NCI-H1092 treated with DMSO at 0.1 percent for 48 hours (cell line): ENCODE measurements at regions not wholly inside any gene's neighbourhood (a gene's known extent, or its start where the extent isn't known, plus 50 kb on each side); places are given as distances from the start of the nearest gene placed in this dataset.

ENCODE experiments used
- DNase-seq: peaks from one replicate; lab custom pipeline; 2025; lab: John Stamatoyannopoulos, UW

DNA sequence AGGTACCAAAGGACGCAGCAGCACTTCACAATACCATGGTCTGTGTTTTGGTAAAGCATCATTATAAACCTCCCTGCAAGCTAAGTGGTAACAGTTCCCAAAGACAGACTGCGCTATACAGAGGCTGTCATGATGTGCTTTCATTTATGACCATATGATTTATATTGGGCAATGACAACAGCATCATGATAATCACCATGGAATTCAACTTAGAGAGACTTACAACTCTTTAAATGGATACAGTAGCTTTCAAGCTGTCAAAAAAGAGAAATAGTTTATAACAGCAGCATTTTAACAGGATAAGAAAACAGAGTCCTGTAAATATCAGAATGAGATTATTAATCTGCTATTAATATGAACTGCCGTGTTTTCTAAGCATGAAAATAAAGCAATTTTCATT lies 341.7 kb downstream of the GPR37 start:
- no peak for DNase-seq

DNA sequence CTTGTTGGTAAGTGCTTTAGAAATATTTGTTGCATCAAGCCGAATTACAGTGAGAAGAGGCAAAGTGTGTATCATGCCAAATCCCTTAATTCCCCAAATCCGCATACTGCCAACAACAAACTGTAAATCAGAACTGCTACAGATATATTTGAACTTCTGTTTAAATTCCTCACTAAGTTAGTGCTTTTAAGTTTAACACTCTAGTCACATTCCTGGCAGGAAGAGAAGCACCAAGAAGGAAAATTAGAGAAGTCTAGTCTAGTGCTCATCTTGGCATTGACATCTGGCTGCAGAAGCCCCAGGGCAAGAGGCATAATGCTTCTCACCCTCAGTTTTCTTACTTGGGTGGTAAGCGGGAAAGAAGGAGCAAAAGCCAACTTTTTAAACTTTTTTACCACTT lies 343.5 kb downstream of the GPR37 start:
- DNase-seq, result no peak

DNA sequence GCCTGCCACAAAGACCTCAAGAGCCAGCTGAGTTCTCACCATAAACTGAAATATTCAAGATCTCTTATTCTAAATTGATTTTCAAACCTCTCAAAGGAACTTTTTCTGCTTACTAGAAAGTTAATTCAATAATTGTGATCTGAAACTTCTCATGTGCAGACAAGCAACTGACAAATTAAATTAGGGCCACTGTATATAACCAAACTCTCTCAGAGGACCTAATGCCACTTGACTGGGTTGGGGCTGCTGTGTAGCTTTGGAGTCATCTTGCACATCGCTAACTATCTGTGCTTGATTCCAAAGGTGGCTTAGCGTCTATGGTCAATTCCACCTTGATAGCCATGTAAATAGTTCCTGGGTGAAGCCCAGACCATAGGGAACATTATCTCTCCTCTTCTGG lies 345.2 kb downstream of the GPR37 start:
- no peak for DNase-seq

DNA sequence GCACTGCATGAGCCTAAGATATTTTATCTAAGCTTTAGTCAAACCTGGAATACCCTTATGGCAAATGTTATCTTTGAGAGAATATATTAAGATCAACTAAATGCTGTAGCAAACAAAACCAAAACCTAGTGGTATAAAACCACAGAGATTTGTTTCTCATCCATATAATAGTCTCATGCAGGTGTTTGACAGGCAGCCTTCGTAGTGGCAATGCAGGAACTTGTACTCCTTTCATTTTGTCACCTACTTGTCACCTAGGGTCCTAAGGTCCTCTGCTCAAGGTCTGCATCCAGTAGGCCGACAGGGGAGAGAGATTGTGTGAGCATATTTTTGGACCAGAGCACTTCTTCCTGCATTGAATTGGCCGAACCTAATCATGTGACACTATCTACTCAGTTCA lies 352.6 kb downstream of the GPR37 start:
- DNase-seq, result no peak

DNA sequence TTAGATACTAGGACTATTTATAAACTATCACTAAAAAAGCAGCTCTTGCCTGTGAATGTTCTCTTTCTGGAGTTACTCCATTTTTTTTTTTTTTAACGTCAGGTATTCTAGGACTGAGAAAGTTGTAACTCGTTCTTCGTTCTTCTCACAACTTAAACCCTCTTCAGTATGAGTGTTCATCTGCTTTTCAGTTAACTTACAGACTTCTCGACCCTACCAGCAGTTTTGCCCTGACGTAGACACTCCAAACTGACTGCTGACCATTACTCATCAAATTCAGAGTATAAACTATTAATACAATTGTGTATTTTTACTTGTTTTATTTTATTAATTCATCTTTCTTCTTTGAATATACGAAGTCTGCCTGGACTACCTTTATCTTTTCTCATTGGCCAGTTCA lies 353.1 kb downstream of the GPR37 start:
- no peak for DNase-seq

DNA sequence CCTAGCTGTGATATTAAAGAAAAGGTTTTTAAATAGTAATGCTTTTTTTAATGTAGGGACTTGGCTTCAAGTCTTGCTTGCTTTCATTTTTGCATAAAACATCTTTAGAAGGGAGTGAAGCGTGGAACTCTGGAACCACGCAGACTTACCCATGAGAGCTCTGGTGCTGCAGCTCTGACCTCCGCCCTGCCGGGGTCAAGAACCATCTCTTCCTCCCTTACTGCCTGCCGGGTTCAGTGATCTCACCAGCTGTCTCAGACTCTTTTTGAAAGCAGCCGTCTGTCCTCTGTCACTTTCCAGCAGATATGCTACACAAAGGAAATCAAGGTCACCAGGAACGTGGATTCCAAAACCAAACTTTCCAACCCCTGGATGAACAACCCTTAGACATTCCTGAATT lies 353.8 kb downstream of the GPR37 start:
- DNase-seq, result no peak

DNA sequence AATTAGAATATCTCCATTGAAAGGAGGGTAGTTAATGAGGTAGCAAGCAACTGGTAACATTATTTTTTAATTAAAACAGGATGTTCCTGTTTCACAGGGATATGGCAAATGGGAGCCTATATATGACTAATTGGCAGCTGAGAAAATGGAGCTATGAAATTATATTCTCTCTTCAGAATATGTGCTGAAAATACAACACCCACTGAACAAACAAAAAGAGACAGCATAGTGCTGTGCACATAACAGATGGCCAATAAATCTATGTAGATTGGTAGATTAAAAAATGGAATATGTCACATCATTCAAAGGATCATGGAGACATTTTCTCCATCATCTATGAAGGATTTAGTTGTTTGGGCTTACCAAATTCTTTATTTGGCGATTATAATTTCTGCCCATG lies 362.0 kb downstream of the GPR37 start:
- no peak for DNase-seq

DNA sequence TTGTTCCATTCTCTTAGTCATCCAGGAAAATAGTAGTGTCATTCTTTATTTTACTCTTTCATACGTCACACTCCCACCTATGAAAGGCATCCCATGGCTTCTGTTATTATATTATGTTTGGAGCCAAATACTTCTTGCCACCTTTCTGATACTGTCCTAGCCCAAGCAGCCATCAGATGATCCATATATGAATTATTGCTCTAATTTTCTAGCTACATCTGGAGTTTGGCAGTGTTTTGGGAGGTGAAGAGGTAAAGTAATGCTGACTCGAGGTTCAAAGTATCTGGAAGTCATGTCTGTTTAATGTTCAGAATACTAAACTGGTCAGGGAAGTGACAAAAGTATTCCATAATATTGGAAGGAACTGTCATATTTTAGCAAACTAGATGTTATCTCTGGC lies 362.5 kb downstream of the GPR37 start:
- DNase-seq, result no peak

DNA sequence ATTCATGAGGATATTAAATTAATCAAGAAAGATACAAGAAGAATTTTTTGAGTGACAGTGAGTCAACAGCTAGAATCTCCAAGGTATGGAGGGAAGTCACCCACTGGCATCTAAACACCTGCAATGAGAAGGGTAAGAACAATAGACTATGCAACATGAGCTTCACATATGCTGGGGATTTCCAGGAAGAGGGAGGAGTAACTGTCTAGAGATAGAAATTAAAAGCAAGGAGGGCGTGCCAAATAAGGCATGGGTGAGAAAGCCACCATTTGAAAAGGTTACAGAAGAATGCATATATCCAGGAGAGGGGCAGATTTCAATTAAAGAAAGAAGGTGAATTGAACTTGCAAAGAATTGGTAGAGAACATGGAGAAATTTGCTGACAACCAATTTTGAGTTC lies 365.7 kb downstream of the GPR37 start:
- DNase-seq, result no peak

DNA sequence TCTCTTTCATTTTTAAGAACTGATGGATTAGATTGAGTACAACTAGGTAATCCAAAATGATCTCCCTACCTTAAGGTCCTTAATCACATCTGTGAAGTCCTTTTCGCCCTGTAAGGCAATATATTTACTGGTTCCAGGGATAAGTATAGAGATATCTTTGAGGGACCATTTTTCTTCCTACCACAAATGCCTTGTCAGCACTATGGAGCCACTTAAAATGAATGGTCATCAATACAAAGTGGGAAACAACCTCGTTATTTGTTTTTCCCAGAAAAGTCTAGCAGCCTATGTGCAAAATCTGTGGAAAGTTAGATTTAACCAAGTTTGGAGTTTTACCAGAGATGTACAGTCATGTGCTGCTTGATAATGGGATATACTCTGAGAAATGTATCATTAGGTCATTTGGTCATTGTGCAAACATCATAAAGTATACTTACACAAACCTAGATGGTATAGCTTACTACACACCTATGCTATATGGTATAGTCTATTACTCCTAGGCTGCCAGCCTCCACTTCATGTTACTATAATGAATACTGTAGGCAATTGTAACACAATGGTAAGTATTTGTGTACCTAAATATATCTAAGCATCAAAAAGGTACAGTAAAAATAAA lies 366.2 kb upstream of the TMEM229A start:
- no peak for DNase-seq

DNA sequence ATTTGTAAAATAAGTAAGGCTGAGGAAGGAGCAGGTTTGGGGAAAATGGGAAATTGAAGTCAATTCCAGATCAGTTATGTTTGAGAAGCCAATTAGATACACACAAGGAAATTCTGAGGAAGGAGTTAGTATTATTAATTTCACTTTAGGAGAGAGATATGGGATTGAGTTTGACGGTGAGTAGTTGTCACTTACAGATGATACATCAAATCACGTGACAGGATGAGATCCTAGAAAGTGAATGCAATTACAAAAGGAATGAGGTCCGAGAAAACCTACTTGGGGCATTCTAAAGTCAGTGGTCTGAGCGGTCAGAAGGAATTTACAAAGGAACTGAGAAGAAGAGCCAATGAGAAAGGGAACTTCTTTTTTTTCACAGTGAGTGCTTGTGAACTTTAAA lies 364.3 kb upstream of the TMEM229A start:
- no peak for DNase-seq

DNA sequence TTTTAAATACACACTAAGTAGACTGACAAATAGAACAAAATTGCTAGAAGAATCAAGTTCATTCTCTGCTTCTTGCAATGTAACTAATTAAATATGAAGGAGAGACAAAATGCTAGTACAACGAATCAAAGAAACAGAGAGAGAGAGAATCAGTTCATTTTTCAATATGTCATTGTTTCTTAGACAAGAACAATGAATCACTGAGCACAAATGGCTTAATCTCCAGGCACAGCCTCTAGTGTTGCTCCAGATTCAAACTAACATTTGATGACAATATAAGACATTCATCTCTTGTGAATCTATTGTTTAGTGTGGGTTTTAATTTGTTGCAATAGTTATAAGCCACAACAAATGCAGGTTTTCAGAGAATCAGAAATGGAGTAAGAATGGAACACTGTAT lies 357.4 kb upstream of the TMEM229A start:
- no peak for DNase-seq

DNA sequence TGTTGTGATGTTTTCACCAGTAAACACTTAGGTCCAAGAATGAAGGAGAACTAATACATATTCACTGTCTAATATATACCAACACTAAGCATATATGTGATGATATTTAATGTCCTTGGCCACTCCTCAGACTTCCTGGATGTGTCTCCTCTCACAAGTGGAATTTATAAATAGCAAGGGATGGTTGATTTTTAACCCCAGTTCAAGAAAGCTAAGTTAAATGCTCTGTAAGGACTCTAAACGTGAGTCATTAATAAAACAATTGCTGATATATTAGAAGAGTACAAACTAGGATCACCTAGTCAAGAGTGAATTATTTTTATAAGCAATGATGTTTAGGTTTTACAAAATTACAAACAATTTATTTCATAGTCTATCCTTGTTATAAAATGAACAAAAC lies 355.9 kb upstream of the TMEM229A start:
- no peak for DNase-seq

DNA sequence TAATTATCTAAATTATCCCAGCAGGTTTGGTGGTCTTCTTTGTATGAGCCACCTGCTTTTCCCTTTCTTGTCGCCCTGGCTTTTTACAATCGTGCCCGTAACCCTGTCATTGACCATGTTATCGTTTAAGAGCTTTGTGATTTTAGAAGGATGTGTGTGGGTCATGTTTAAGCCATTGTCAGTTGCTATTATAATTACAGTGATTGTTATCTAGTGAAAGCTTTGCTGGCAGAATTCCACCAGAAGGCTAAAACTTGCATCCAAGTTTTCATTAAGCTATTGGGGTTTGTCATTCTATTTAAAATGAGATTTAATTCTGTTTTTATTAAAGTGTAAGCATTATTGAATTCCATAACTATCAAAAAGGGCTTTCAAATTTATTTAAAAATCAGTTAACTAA lies 354.2 kb upstream of the TMEM229A start:
- no peak for DNase-seq

DNA sequence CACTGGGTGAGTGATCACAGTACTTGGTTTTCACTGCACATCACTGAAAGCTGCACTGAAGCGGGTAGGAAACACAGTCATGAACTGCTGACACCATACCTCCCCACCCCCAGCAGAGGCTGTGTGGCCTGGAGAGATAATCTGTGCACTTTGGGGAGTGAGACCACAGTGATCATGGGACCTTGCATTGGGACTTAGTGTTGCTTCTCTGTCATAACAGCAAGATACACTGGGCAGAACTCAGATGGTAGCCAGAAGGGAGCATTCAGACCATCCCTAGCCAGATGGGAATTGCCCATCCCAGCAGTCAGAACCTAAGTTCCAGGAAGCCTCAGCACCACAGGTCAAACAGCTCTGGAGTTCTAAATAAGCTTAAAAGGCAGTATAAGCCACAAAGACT lies 346.4 kb upstream of the TMEM229A start:
- no peak for DNase-seq

DNA sequence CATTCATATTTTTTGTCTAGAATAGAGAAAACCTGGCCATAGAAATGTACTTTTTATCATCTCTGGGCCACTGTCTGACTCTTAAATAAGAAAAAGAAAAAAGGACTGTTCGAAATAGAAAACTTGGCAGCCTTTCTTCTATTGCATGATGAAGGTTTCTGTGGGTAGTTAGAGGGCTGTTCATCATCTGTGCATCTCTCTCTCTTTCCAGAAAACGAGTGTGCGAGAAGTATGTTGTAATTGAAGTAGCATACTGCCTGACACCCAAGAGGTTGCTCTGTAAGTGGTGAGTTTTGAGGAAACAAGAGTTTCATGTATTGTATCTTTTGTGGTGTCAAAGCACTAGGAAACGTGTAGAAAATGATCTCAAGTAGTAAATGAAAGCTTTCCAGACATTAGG lies 343.2 kb upstream of the TMEM229A start:
- no peak for DNase-seq

DNA sequence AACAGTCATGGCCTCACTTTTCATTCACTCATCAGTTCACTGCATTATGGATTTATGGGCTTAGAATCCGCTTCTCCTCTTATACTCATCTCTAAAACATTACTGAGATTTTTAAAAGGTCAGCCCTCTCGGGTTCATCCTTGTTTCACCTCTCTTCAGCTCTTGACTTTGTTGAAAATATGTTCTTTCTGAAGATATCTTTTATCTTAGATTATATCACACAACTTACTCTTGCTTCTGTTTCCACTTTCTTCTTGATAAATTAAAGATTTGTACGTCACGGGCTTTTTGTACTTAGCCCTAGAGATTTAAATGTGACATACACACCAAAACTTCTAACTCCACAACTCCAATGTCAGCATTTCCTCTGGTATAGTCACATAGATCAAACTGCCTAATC lies 342.5 kb upstream of the TMEM229A start:
- no peak for DNase-seq

DNA sequence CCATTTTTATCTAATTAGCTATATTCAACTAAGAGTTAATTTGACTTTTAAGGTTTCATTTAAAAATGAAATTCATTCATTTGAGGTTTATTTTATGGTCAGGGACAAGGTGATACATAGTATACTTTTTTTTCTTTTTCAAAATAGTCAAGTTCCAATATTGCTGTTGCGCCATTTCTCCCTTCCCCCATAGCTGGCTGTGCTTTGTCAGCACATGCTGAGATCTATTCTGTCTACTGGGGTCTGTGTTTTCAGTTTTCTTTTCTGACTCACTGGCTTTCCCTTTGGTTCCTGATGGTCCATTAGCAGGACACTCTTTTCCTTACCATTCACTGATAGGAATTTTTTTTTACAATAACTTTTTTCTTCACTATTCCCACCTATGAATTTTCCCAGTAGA lies 336.4 kb upstream of the TMEM229A start:
- DNase-seq, result no peak

DNA sequence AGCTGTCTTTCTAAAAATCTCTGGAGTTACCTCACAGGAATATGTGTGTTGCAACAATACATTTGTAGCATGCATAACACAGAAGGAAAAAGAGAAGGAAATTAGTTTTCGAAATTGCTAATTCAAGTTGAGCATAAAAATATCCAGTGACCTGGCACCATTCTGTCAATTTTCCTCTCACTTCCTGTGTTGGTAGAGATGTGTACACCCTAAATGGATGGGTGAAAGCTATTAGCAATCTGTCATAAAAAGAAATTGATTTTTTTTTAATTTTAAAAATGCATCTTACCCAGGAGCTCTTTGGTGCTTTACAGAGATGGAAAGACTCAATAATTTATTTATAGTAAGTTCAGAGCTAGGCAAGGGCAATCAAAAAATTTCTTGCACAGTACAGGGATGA lies 333.3 kb upstream of the TMEM229A start:
- no peak for DNase-seq

DNA sequence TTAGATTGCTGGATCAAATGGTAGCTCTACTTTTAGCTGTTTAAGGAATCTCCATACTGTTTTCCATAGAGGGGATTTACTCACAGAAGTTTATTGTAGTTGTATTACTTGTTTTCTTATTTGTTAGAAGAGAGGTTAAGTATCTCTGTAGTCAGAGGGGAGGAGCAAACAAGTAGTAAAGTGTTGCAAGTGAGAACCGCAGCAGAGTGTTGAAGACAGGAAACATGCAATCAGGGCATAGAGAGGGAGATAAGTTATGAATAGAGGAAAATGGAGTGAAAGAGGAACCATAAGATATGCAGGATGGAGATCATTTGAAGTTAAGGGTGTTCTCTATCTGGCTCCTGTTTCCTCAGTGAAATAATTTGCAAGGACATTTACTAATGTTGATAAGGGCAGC lies 331.4 kb upstream of the TMEM229A start:
- no peak for DNase-seq

DNA sequence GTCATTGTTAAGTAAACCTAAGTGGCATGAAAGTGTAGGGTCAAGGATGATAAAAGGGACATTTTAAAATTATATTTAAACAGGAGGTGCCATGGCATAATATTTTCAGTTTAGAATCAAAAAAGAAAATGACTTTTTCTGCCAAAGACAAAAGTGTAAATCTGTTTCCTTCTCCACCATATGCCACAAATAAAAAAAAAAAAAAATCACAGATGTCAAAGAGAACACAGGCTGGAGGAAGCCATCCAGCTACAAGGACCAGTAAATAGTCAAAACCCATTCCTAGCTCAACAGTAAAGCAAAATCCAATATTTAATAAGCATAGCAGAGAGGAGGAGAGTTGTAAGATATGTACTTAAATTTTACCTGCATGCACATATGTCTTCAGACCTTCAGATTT lies 321.3 kb upstream of the TMEM229A start:
- no peak for DNase-seq

DNA sequence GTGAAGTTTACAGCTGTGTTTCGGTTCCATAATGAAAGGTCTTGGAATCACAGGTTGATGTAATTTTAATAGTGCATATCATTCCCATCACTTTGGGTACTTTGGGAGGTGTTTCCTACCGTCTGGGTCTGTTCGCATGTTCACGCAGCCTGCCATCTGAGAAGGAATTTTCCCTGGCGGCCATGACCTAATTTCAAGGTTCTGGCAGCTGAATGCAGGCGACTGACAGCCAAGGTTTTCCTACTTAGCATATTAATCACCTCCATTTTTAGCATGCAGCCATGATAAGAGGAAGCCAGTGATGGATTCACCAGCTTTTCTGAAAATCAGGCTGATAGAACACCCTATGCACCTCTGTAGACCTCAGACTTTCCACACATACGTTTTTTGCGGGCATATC lies 319.1 kb upstream of the TMEM229A start:
- DNase-seq, result no peak

DNA sequence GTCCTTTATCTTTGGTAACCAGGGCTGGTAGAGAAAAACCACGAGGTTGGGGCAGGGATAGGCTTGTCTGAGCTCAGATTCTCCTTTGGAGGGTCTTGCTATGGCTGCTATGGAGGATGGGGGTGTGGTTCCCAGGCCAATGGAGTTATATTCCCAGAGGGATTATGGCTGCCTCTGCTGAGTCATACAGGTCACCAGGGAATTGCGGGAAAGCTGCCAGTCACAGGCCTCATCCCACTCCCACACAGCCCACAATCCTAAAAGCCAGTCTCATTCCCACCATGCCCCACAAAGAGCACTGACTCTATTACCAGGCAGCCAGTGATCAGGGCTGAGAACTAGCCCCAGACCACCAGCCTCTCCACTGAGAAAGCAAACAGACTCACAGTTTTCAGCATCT lies 316.6 kb upstream of the TMEM229A start:
- no peak for DNase-seq

DNA sequence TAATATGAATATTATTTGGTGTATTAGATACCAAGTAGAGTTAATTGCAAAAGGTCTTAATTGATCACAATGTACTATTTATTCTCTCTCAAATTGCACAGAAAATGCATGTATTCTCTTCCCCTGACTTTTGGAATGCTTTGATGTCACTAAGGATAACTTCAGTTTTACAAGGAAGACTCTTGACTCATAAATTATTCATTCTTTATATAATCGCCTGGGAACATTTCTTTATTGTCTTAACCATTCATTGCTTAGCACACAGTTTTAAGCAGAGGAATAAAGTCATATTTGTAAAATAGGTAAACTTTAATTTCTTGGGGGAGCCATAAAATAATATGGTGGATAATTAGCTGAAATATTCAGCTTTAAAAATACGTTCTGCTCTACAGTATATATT lies 306.0 kb upstream of the TMEM229A start:
- DNase-seq, result no peak
